ENCODE measurements at regions not wholly inside any gene's neighbourhood (a gene's known extent, or its start where the extent isn't known, plus 50 kb on each side); places are given as distances from the start of the nearest gene placed in this dataset.
"Not testable (repeated sequence)": the region's sequence is repeated elsewhere in the genome, so short reads cannot be mapped to it uniquely, and the experiment has no call there.

- not testable (repeated sequence) for TF ChIP-seq CTCF (conservative IDR thresholded peaks at IDR 0.05; ENCODE audit: low read depth in 2 of 2); EZH2 (IDR thresholded peaks at IDR 0.05; ENCODE audit: low read depth, unreplicated experiment); REST (IDR thresholded peaks at IDR 0.05; ENCODE audit: unreplicated experiment); POLR2AphosphoS5 (IDR thresholded peaks at IDR 0.05; ENCODE audit: low read depth); ZNF331 (CRISPR knock-in tag; IDR thresholded peaks at IDR 0.05; ENCODE audit: low read depth); JUNB (IDR thresholded peaks at IDR 0.05; ENCODE audit: unreplicated experiment); EZH2phosphoT487 (IDR thresholded peaks at IDR 0.05; ENCODE audit: unreplicated experiment); ETS1 (IDR thresholded peaks at IDR 0.05); CREB1 (CRISPR knock-in tag; IDR thresholded peaks at IDR 0.05; ENCODE audit: low read depth); NANOG (IDR thresholded peaks at IDR 0.05; ENCODE audit: borderline replicate concordance); ZNF114 (CRISPR knock-in tag; IDR thresholded peaks at IDR 0.05); STAT1 (IDR thresholded peaks at IDR 0.05; ENCODE audit: unreplicated experiment)
These were observed 385.5 kb downstream of the TMEM121 start for GRCh38 chr14:105911848-105912292.
